ENCODE measurements at regions not wholly inside any gene's neighbourhood (a gene's known extent, or its start where the extent isn't known, plus 50 kb on each side); places are given as distances from the start of the nearest gene placed in this dataset.

GRCh38 chr12:59075141-59075540 is 154.8 kb upstream of the LRIG3 start:
- TF ChIP-seq CTCF (IDR thresholded peaks at IDR 0.05) (no peak), POLR2A (IDR thresholded peaks at IDR 0.05) (no peak)

Data from stomach (tissue), 4 donors.